Rectal smooth muscle tissue (tissue), 1 donor: ENCODE measurements at regions not wholly inside any gene's neighbourhood (a gene's known extent, or its start where the extent isn't known, plus 50 kb on each side); places are given as distances from the start of the nearest gene placed in this dataset.

Experiments used
- H3K27ac ChIP-seq: one replicate; pipeline ENCODE4 v1.7.0; 2013; ENCODE audit warnings: low read depth, low read length, inconsistent platforms
- H3K27me3 ChIP-seq: one replicate; pipeline ENCODE4 v1.7.0; 2013; ENCODE audit warnings: low read length; ENCODE audit not compliant: control insufficient read depth, insufficient read depth
- H3K36me3 ChIP-seq: one replicate; pipeline ENCODE4 v1.7.0; 2013; ENCODE audit warnings: low read length; ENCODE audit not compliant: control insufficient read depth, insufficient read depth
- H3K4me1 ChIP-seq: one replicate; pipeline ENCODE4 v1.7.0; 2013; ENCODE audit warnings: low read length; ENCODE audit not compliant: control insufficient read depth, insufficient read depth
- H3K4me3 ChIP-seq: one replicate; pipeline ENCODE4 v1.7.0; 2013; ENCODE audit warnings: low read length
- H3K9ac ChIP-seq: one replicate; pipeline ENCODE4 v1.7.0; 2013; ENCODE audit warnings: low read length

GRCh38 chr22:22045571-22046335 lies 63.2 kb upstream of the TOP3B start:
- no peak overlapping the region for H3K4me3 ChIP-seq
- no peak overlapping the region for H3K9ac ChIP-seq
- no peaks in the 10 kb centered on the region for H3K36me3 ChIP-seq
- H3K27me3 ChIP-seq, result no peaks in the 10 kb centered on the region
- no peak overlapping the region for H3K27ac ChIP-seq
- no peaks in the 10 kb centered on the region for H3K4me1 ChIP-seq

- Histone ChIP-seq H3K9ac (no peak overlapping the region), H3K27ac (no peak overlapping the region), H3K4me3 (no peak overlapping the region), H3K27me3 (no peaks in the 10 kb centered on the region), H3K4me1 (no peaks in the 10 kb centered on the region), H3K36me3 (no peaks in the 10 kb centered on the region)
Observed at GRCh38 chr22:22044153-22044552, 61.6 kb upstream of the TOP3B start.

GRCh38 chr22:22043296-22044078 lies 60.9 kb upstream of the TOP3B start:
- Histone ChIP-seq H3K27ac (no peak overlapping the region), H3K27me3 (no peaks in the 10 kb centered on the region), H3K9ac (no peak overlapping the region), H3K4me1 (no peaks in the 10 kb centered on the region), H3K36me3 (no peaks in the 10 kb centered on the region), H3K4me3 (no peak overlapping the region)

GRCh38 chr22:22042599-22043295 lies 60.2 kb upstream of the TOP3B start:
- Histone ChIP-seq H3K27me3 (no peaks in the 10 kb centered on the region), H3K4me1 (no peaks in the 10 kb centered on the region), H3K27ac (no peak overlapping the region), H3K36me3 (no peaks in the 10 kb centered on the region), H3K9ac (no peak overlapping the region), H3K4me3 (no peak overlapping the region)

- H3K9ac ChIP-seq, result no peak overlapping the region
- H3K4me1 ChIP-seq, result no peaks in the 10 kb centered on the region
- no peak overlapping the region for H3K27ac ChIP-seq
- H3K4me3 ChIP-seq, result no peak overlapping the region
- no peaks in the 10 kb centered on the region for H3K27me3 ChIP-seq
- H3K36me3 ChIP-seq, result no peaks in the 10 kb centered on the region
Observed at GRCh38 chr22:22042009-22042408, 59.4 kb upstream of the TOP3B start.

- no peak overlapping the region for H3K9ac ChIP-seq
Observed at GRCh38 chr22:22040908-22041307, 58.3 kb upstream of the TOP3B start.

GRCh38 chr22:22040472-22040871 lies 57.9 kb upstream of the TOP3B start:
- H3K27me3 ChIP-seq, result no peaks in the 10 kb centered on the region
- no peak overlapping the region for H3K9ac ChIP-seq
- no peaks in the 10 kb centered on the region for H3K36me3 ChIP-seq
- no peak overlapping the region for H3K27ac ChIP-seq
- H3K4me3 ChIP-seq, result no peak overlapping the region
- H3K4me1 ChIP-seq, result no peaks in the 10 kb centered on the region

More at GRCh38 chr22:22040908-22041307, 58.3 kb upstream of the TOP3B start:
- Histone ChIP-seq H3K4me1 (no peaks in the 10 kb centered on the region), H3K27ac (no peak overlapping the region), H3K27me3 (no peaks in the 10 kb centered on the region), H3K4me3 (no peak overlapping the region), H3K36me3 (no peaks in the 10 kb centered on the region)

- no peak overlapping the region for H3K4me3 ChIP-seq
- no peaks in the 10 kb centered on the region for H3K4me1 ChIP-seq
- H3K27ac ChIP-seq, result no peak overlapping the region
- H3K27me3 ChIP-seq, result no peaks in the 10 kb centered on the region
- no peak overlapping the region for H3K9ac ChIP-seq
- H3K36me3 ChIP-seq, result no peaks in the 10 kb centered on the region
Observed at GRCh38 chr22:22039286-22040074, 56.9 kb upstream of the TOP3B start.

- Histone ChIP-seq H3K9ac (no peak overlapping the region), H3K27ac (no peak overlapping the region), H3K4me3 (no peak overlapping the region), H3K4me1 (no peaks in the 10 kb centered on the region), H3K36me3 (no peaks in the 10 kb centered on the region), H3K27me3 (no peaks in the 10 kb centered on the region)
Observed at GRCh38 chr22:22038178-22038880, 55.7 kb upstream of the TOP3B start.

GRCh38 chr22:22037740-22038139 lies 55.2 kb upstream of the TOP3B start:
- H3K27me3 ChIP-seq, result no peaks in the 10 kb centered on the region
- no peak overlapping the region for H3K27ac ChIP-seq
- H3K9ac ChIP-seq, result no peak overlapping the region
- H3K4me3 ChIP-seq, result no peak overlapping the region
- no peaks in the 10 kb centered on the region for H3K36me3 ChIP-seq
- H3K4me1 ChIP-seq, result no peaks in the 10 kb centered on the region

- no peak overlapping the region for H3K4me3 ChIP-seq
- no peak overlapping the region for H3K27ac ChIP-seq
- H3K36me3 ChIP-seq, result no peaks in the 10 kb centered on the region
- no peaks in the 10 kb centered on the region for H3K4me1 ChIP-seq
- no peak overlapping the region for H3K9ac ChIP-seq
- H3K27me3 ChIP-seq, result no peaks in the 10 kb centered on the region
Observed at GRCh38 chr22:22037229-22037628, 54.6 kb upstream of the TOP3B start.
